ENCODE measurements at regions not wholly inside any gene's neighbourhood (a gene's known extent, or its start where the extent isn't known, plus 50 kb on each side); places are given as distances from the start of the nearest gene placed in this dataset.
"Not testable (repeated sequence)": the region's sequence is repeated elsewhere in the genome, so short reads cannot be mapped to it uniquely, and the experiment has no call there.

DNA sequence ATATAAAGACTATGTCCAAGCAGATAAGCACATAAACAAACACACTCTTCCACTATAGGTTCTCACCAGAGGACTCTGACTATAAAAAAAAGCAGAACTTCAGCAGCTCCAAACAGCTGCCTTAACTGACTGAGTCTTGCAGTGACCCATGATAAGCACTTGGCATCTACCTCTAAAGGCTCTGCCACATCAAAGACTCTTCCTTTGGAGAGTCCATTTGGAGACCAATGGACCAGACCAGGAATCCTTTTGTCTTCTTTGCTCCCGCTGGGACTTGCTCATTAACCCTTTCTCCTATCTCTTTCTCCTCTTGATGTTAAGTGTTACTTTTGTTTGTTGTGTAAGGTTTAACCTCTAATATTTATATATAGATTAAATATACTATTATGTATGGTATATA lies 424.1 kb downstream of the RSL24D1 start:
- Histone ChIP-seq H3K27me3 (no peaks in the 10 kb centered on the region), H3K36me3 (no peaks in the 10 kb centered on the region), H3K4me1 (no peaks in the 10 kb centered on the region), H3K27ac (no peak overlapping the region), H3K4me3 (no peak overlapping the region), H3K9me3 (no peaks in the 10 kb centered on the region)
- no peak for ATAC-seq
- TF ChIP-seq, protein P1, sequence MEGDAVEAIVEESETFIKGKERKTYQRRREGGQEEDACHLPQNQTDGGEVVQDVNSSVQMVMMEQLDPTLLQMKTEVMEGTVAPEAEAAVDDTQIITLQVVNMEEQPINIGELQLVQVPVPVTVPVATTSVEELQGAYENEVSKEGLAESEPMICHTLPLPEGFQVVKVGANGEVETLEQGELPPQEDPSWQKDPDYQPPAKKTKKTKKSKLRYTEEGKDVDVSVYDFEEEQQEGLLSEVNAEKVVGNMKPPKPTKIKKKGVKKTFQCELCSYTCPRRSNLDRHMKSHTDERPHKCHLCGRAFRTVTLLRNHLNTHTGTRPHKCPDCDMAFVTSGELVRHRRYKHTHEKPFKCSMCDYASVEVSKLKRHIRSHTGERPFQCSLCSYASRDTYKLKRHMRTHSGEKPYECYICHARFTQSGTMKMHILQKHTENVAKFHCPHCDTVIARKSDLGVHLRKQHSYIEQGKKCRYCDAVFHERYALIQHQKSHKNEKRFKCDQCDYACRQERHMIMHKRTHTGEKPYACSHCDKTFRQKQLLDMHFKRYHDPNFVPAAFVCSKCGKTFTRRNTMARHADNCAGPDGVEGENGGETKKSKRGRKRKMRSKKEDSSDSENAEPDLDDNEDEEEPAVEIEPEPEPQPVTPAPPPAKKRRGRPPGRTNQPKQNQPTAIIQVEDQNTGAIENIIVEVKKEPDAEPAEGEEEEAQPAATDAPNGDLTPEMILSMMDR (IDR thresholded peaks at IDR 0.05), result no peak
- TF ChIP-seq POLR2AphosphoS5 (IDR thresholded peaks at IDR 0.05) (no peak), EP300 (IDR thresholded peaks at IDR 0.05) (no peak), POLR2A (IDR thresholded peaks at IDR 0.05) (no peak)
- WGBS, 2 donors (ENCODE audit: low coverage in 1 of 2), result 27 to 50% methylated on average over 1 of the region's 1 CpG

DNA sequence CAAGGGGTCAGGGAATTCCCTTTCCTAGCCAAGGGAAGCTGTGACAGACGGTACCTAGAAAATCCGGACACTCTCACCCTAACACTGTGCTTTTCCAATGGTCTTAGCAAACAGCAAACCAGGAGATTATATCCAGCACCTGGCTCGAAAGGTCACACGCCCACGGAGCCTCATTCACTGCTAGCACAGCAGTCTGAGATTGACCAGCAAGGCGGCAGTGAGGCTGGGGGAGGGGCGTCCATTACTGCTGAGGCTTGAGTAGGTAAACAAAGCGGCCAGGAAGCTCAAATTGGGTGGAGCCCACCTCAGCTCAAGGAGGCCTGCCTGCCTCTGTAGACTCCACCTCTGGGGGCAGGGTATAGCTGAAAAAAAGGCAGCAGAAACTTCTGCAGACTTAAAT lies 447.3 kb downstream of the RSL24D1 start:
- H3K9me3 ChIP-seq, result peaks cover 0 to 41% (median 2%) of the 10 kb centered on the region in 3 donors
- not testable (repeated sequence) for H3K4me3 ChIP-seq, H3K27ac ChIP-seq, ATAC-seq, H3K36me3 ChIP-seq, H3K4me1 ChIP-seq, H3K27me3 ChIP-seq
- 66 to 100% methylated on average over 1 to 3 of the region's 8 CpGs for WGBS, 2 donors (ENCODE audit: low coverage in 1 of 2)

DNA sequence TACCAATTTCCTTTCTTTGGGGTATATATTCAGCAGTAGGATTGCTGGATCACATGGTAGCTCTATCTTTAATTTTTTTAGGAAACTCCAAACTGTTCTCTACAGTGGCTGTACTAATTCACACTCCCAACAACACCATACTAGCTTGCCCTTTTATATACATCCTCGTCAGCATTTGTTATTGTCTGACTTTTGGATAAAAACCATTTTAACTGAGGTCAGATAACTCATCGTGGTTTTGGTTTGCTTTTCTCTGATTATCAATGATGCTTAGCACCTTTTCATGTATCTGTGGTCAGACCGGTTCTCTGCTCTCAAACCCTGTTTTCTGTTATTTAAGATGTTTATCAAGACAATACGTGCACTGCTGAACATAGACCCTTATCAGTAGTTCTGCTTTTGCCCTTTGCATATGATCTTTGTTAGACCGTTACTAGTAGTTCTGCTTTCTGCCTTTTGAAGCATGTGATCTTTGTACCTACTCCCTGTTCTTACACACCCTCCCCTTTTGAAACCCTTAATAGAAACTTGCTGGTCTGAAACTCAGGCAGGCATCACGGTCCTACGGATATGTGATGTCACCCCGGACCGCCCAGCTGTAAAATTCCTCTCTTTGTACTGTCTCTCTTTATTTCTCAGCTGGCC lies 474.3 kb downstream of the RSL24D1 start:
- H3K27me3 ChIP-seq, result no peaks in the 10 kb centered on the region
- no peaks in the 10 kb centered on the region for H3K4me1 ChIP-seq

DNA sequence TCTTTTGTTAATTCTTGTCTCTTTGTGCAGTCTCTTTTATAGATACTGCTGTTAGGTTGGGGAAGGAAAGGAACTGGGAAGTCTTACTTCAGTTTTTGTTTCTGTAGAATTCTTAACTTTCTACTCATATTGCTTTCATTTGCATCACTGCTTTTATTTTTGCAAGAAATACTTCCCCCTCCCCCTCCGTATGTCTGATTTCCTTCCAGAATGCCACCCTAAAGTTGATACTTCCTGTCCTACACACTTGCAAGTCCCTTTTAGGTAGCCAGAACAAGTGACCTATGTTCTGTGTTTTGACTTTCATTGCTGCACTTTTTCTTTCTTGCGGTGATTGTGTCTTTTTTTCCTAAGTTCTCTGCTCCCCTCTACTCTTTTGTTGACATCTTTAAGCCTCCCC lies 477.4 kb downstream of the RSL24D1 start:
- no peaks in the 10 kb centered on the region for H3K4me1 ChIP-seq

More for the DNA sequence above, 474.3 kb downstream of the RSL24D1 start:
- Histone ChIP-seq H3K27ac (no peak overlapping the region), H3K4me3 (no peak overlapping the region), H3K36me3 (no peaks in the 10 kb centered on the region), H3K9me3 (peaks cover 0 to 32% (median 0%) of the 10 kb centered on the region in 3 donors)
- no peak for TF ChIP-seq EP300 (IDR thresholded peaks at IDR 0.05)
- TF ChIP-seq POLR2A (IDR thresholded peaks at IDR 0.05), result no peak
- TF ChIP-seq POLR2AphosphoS5 (IDR thresholded peaks at IDR 0.05), result no peak
- TF ChIP-seq, protein P1 (IDR thresholded peaks at IDR 0.05), result no peak
- WGBS, 2 donors (ENCODE audit: low coverage in 1 of 2), result 91 to 97% methylated on average over 6 to 9 of the region's 9 CpGs
- no peak for ATAC-seq

DNA sequence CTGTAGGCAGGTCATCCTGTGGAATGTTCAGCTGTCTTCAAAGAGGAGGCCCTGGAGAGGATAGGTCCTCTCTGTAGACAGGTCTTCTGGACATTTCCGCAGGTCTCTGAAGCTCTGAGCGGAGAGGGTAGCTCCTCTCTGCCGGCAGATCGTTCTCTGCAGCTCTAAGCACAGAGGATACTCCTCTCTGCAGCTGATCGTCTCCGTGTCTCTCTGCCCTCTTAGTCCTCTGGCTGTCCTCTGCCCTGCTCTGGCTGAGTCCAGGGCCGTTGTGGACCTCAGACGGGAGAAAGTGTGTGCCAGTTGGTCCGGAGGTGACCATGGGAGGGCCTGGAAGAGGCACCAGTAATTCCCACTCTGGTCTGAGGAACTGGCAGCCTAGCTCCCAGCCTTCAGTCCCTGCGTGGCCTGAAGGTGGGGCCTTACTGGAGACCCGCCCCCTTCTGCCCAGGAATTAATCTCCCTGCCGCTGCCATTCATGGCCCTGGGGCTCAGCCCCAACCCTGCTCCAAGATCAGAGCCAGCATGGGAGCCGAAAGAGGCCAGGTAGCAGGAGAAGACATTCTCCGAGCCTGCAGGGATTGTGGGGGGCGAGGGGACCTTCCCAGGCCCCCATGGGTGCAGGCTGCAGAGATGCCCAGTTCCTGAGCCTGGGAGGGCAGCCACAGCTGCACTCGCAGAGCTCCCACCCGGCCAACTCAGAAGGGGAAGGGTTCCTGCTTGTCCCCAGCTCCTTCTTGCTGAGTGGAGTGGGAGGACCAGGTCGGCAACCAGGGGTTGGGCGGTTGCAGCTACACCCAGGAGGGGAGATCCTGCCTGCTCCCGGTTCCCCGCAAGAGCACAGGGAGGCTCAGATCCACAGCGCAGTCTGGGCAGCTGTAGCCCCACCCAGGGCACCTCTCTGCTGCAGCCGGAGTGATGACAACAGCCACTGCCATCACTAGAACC lies 488.7 kb downstream of the RSL24D1 start:
- no peak overlapping the region for H3K4me3 ChIP-seq
- WGBS, 2 donors (ENCODE audit: low coverage in 1 of 2), result 92 to 97% methylated on average over 5 to 9 of the region's 23 CpGs

More for the DNA sequence above, 477.4 kb downstream of the RSL24D1 start:
- no peak for ATAC-seq
- WGBS, 2 donors (ENCODE audit: low coverage in 1 of 2), result 38 to 74% methylated on average over 1 to 2 of the region's 2 CpGs
- no peak overlapping the region for H3K4me3 ChIP-seq
- no peaks in the 10 kb centered on the region for H3K27me3 ChIP-seq
- H3K9me3 ChIP-seq, result peaks cover 0 to 25% (median 0%) of the 10 kb centered on the region in 3 donors
- H3K27ac ChIP-seq, result no peak overlapping the region
- H3K36me3 ChIP-seq, result no peaks in the 10 kb centered on the region
- TF ChIP-seq, protein P1 (IDR thresholded peaks at IDR 0.05), result no peak
- TF ChIP-seq POLR2A (IDR thresholded peaks at IDR 0.05) (no peak), POLR2AphosphoS5 (IDR thresholded peaks at IDR 0.05) (no peak), EP300 (IDR thresholded peaks at IDR 0.05) (no peak)

More for the DNA sequence above, 488.7 kb downstream of the RSL24D1 start:
- H3K9me3 ChIP-seq, result no peaks in the 10 kb centered on the region
- no peaks in the 10 kb centered on the region for H3K4me1 ChIP-seq
- H3K27ac ChIP-seq, result no peak overlapping the region
- no peak for ATAC-seq
- no peaks in the 10 kb centered on the region for H3K27me3 ChIP-seq
- H3K36me3 ChIP-seq, result no peaks in the 10 kb centered on the region
- TF ChIP-seq EP300 (IDR thresholded peaks at IDR 0.05) (no peak), POLR2A (IDR thresholded peaks at IDR 0.05) (no peak), POLR2AphosphoS5 (IDR thresholded peaks at IDR 0.05) (no peak)
- TF ChIP-seq, protein P1 (IDR thresholded peaks at IDR 0.05), result no peak

Data from gastroesophageal sphincter (tissue), 4 donors.